GM18907 (cell line): ENCODE measurements at regions not wholly inside any gene's neighbourhood (a gene's known extent, or its start where the extent isn't known, plus 50 kb on each side); places are given as distances from the start of the nearest gene placed in this dataset.
"Not testable (repeated sequence)": the region's sequence is repeated elsewhere in the genome, so short reads cannot be mapped to it uniquely, and the experiment has no call there.

Source experiments
- ATAC-seq: cut with Tn5 transposase; IDR thresholded peaks from one replicate; pipeline ENCODE4 v1.9.1; 2021; ENCODE audit warnings: mild to moderate bottlenecking, moderate library complexity; ENCODE audit not compliant: unreplicated experiment

DNA sequence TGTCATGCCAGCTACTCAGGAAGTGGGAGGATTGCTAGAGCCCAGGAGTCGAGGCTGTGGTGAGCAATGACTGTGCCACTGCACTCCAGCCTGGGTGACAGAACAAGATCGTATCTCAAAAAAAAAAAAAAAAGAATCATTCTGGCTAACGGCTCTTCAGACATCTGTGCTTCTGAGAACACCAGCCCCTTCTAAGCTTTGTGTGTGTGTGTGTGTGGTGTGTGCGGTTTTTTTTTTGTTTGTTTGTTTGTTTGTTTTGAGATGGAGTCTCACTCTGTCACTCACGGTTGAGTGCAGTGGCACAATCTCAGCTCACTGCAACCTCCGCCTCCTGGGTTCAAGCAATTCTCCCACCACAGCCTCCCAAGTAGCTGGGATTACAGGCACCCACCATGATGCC, 79.4 kb upstream of the DRD5 start:
- not testable (repeated sequence) for ATAC-seq

DNA sequence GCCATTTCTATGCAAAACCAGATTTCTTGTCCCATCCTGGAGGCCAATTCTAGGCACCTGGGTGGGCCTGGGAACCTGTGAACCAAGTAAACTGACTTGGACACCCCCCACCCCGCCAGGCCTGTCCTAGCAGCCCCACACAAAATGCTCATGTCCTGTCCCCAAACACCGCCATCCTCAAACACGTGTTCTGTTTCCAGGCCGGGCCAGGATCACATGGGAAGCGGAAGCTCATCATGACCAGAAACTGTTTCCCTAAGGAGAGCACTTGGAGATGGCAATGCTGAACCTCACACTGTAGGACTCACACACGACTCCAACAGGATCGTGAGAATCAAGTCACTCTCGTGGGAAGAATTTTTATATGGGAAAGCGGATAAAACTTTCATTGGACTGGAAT, 78.7 kb upstream of the DRD5 start:
- not testable (repeated sequence) for ATAC-seq

DNA sequence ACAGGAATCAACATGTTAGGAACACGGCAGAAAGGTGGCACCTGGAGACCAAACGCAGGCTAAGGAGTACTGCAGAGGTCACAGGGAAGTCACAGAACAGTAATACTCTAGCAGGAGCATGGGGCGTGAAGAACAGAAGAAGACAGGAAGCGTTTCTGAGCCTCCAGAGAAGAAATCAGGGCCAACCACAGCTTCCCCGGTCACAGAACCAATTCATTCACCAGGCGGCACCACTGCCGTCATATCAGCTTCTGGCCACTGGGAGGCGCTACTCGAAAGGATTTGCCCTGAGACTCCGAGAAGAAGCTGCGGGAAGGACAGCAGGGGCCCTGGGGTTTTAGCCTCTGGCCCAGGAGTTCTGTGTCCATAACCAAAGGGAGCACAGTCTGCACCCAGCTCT, 78.0 kb upstream of the DRD5 start:
- no peak for ATAC-seq

GRCh38 chr4:9704126-9704525, 77.3 kb upstream of the DRD5 start:
- not testable (repeated sequence) for ATAC-seq

DNA sequence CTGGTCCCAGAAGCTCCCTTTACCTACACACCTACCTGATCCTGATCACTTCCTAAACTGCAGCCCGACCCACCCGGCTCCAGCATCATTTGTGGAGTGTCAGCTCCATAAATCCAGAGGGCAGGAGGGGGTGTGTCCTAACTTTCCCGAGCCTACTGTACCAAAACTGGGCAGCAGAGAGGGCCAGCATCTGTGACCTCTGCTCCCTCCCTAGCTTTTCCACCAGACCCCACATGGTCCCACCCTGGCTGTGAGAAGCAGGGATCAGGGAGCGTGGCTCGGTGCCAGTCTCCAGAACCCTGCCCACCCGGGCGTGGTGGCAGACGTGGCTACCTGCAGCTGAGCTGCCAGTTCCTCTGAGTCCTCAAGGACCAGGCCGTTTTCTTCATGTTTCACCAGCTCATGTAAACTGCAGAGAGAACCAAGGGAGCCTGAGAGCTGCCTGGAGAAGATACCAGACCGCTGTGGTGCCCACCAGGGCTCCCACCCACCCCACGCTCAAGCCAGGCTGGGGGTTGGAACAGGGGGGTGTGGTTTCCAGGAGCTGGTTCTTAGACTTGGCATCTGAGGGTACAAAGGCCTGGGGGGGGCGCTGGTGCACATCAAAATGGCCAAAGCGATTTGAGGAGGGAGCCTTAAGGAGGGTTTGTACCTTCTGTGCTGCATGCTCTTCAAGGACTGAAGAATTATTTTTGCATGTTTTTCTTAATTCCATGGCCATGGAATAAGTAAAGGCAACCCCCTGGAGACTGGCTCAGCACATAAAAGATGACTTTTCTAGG, 76.7 kb upstream of the DRD5 start:
- ATAC-seq, result no peak

DNA sequence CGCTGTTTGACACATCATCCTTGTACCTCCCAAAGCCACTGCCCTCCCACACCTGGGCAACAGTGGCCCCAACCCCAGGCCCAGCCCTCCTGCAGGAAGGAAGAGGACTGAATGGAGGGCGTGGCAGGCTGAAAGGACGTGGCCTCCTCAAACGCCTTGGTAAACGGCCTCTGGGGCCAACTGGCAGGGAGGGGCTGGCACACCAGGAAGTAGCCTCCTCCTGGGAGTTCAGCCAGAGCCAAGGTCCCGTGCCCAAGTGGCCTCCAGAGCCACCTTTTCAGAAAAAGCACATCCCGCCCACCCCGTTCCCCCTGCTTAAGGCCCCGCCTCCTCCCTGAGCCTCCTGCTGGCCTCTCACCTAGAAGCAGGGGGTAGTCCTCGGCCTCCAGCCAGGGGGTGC, 74.2 kb upstream of the DRD5 start:
- not testable (repeated sequence) for ATAC-seq

GRCh38 chr4:9707936-9708335, 73.5 kb upstream of the DRD5 start:
- not testable (repeated sequence) for ATAC-seq

DNA sequence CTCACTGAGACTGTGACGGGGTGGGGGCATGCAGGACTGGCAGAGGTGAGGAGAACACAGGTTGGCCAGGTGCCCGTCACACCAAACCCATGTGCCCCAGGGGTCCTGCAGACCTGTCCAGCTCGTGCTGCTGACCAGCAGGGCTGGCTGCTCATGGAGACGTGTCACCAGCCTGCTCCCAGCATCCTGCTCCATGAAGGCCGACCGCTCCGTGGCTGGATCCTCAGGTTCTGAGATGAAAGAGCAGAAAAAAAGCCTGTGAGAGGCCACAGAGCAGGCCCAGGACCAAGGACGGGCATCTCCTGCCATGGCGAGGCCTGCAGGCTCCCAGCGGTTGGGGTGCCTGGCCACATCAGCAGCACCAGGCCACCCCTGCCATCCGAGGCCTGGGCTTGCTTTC, 71.7 kb upstream of the DRD5 start:
- no peak for ATAC-seq

DNA sequence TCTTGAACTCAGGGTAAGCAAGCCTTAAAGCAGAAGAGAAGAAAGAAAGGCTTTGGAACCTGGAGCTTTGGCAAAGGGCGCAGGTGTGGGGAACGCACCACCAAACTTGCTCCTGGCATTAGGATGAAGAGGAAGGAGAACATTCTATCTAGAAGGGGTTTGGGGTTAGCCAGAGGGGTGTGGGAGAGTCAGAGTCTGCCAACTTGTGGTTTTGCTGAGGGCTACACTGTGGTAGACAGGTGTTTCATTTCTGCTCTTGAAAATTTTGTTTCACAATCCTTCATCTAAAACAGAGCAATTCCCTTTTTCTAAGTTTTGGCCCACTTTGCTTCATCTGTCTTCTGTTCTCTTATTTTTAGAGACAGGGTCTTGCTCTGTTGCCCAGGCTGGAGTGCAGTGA, 66.2 kb upstream of the DRD5 start:
- not testable (repeated sequence) for ATAC-seq

DNA sequence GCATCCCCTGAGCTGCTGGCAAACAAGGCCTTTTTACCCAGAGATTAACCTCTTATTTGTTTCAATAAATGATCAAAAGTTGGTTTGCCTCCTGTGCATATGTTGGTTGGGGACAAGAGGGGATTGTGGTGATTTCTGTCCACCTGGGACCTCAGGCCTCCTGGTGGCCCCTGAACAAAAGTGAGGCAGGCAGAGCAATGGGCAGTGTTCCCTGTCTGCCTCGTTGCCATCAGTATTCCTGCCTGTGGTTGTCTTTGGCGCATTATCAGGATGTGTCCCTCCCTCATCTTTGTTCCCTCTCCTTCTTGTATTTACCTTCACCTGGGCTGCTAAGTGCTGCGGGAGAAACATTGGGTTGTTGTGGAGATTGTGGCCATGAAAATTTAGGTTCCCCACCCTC, 65.3 kb upstream of the DRD5 start:
- ATAC-seq, result no peak

DNA sequence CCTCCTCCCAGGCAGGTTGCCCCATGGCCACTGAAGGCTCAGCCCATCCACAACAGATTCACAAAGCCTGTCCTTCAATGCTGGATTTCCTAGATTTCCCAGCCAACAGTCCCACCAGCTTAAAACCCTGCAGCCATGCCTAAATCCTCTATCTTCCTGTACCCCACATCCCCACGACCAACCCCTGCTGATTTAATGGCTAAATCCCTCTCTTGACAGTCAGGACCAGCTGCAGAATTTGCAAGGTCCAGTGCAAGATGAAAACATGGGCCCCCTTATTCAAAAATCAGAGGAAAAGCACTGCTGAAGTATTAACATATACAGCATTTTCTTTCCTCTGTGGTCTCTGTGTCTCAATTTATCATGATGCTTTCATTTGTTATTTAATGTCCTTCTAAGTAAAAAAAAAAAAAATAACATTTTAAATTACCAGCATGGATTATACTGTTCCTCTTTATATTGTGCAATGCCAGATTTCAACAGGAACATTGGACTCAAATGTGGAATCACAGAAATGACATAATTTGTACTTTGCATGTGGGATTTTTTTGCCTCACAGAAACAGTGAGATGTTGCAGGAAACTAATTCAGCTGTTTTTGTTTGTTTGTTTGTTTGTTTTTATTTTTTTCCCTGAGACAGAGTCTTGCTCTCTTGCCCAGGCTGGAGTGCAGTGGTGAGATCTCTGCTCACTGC, 63.0 kb upstream of the DRD5 start:
- not testable (repeated sequence) for ATAC-seq

DNA sequence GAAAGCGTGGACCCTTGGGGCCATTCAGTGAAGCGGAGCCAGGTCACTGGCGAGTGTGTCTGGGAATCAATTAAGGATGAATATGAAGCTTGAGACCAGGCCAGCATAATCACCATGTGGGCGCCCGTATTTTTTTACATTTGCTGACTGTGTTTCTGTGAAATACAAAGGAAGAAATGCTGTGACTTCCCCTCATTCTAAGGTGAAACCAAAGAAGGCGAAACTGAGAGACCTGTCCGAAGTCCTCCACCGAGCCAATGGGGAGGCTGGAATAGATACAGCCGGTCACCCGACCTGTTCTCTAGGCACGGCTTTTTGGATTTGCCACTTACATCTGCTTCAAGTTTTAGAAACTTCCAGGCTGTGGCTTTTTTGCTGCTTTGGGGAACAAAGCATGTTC, 59.3 kb upstream of the DRD5 start:
- ATAC-seq, result not testable (repeated sequence)
